Stimulated activated CD4-positive, alpha-beta T cell treated with anti-CD3 and anti-CD28 coated beads, Interleukin-12 subunit alpha, Interleukin-12 subunit beta, amount 100 ng/mL, for 24 hours (primary cell): ENCODE measurements at regions not wholly inside any gene's neighbourhood (a gene's known extent, or its start where the extent isn't known, plus 50 kb on each side); places are given as distances from the start of the nearest gene placed in this dataset.

Experiments used
- DNase-seq, 2 experiments: peaks; one replicate each; pipeline ENCODE4 v3.0.0-alpha.2; 2020; ENCODE audit warnings: low read depth in 2 of 2

- no peak for DNase-seq
These were observed 89.0 kb downstream of the RPL22L1 start for GRCh38 chr3:170780955-170781354.

- no peak for DNase-seq
These were observed 89.5 kb downstream of the RPL22L1 start for GRCh38 chr3:170780471-170780870.

GRCh38 chr3:170778240-170779217 is 91.5 kb downstream of the RPL22L1 start:
- DNase-seq: no peak

- no peak for DNase-seq
These were observed 92.5 kb downstream of the RPL22L1 start for GRCh38 chr3:170777564-170777926.

GRCh38 chr3:170776887-170777563 is 93.0 kb downstream of the RPL22L1 start:
- no peak for DNase-seq

GRCh38 chr3:170773682-170774425 is 96.1 kb downstream of the RPL22L1 start:
- no peak for DNase-seq

- no peak for DNase-seq
These were observed 97.8 kb downstream of the RPL22L1 start for GRCh38 chr3:170772175-170772574.

- DNase-seq: no peak
These were observed 101.6 kb downstream of the RPL22L1 start for GRCh38 chr3:170768334-170768801.

- DNase-seq: no peak
These were observed 102.4 kb downstream of the RPL22L1 start for GRCh38 chr3:170767576-170767941.

- no peak for DNase-seq
These were observed 103.0 kb downstream of the RPL22L1 start for GRCh38 chr3:170766823-170767575.

- no peak for DNase-seq
These were observed 103.7 kb downstream of the RPL22L1 start for GRCh38 chr3:170766253-170766652.

GRCh38 chr3:170765419-170766078 is 104.4 kb downstream of the RPL22L1 start:
- no peak for DNase-seq

GRCh38 chr3:170764017-170764416 is 106.0 kb downstream of the RPL22L1 start:
- no peak for DNase-seq

GRCh38 chr3:170762064-170762463 is 107.9 kb downstream of the RPL22L1 start:
- DNase-seq: no peak

- no peak for DNase-seq
These were observed 108.9 kb downstream of the RPL22L1 start for GRCh38 chr3:170761103-170761502.

- no peak for DNase-seq
These were observed 109.8 kb downstream of the RPL22L1 start for GRCh38 chr3:170760174-170760526.

- no peak for DNase-seq
These were observed 110.4 kb downstream of the RPL22L1 start for GRCh38 chr3:170759511-170760173.

GRCh38 chr3:170757038-170757437 is 113.0 kb downstream of the RPL22L1 start:
- DNase-seq: no peak

GRCh38 chr3:170754311-170754693 is 115.7 kb downstream of the RPL22L1 start:
- DNase-seq: no peak
